ENCODE measurements at regions not wholly inside any gene's neighbourhood (a gene's known extent, or its start where the extent isn't known, plus 50 kb on each side); places are given as distances from the start of the nearest gene placed in this dataset.

GRCh38 chr6:128601060-128601459, 80.7 kb upstream of the PTPRK start:
- no peak for TF ChIP-seq CTCF (IDR thresholded peaks at IDR 0.05; ENCODE audit: low read depth, low read length, missing input control)
- TF ChIP-seq EGR1 (IDR thresholded peaks at IDR 0.05; ENCODE audit: low read depth in 2 of 2): no peak
- TF ChIP-seq RAD21 (IDR thresholded peaks at IDR 0.05): no peak
- no peak for TF ChIP-seq REST (IDR thresholded peaks at IDR 0.05)
- TF ChIP-seq ATF3 (IDR thresholded peaks at IDR 0.05): no peak
- TF ChIP-seq FOXA1 (IDR thresholded peaks at IDR 0.05): no peak
- TF ChIP-seq TAF1 (conservative IDR thresholded peaks at IDR 0.05): no peak
- TF ChIP-seq JUND (IDR thresholded peaks at IDR 0.05): no peak
- TF ChIP-seq GABPA (IDR thresholded peaks at IDR 0.05 in 1 of 2, conservative IDR thresholded peaks at IDR 0.05 in 1 of 2): no peak
- TF ChIP-seq YY1 (IDR thresholded peaks at IDR 0.05): no peak
- TF ChIP-seq HNF4A (conservative IDR thresholded peaks at IDR 0.05): no peak
- TF ChIP-seq HNF4G (IDR thresholded peaks at IDR 0.05): no peak

Data from liver (tissue), 3 donors.